HEK293T (cell line): ENCODE measurements at regions not wholly inside any gene's neighbourhood (a gene's known extent, or its start where the extent isn't known, plus 50 kb on each side); places are given as distances from the start of the nearest gene placed in this dataset.

Experiments
- CTCF ChIA-PET: fragments of 350-600 bp; formaldehyde crosslinking; extraction: SDS; loops from one replicate; lab custom pipeline; 2021; ENCODE audit warnings: antibody characterized with exemption, inconsistent platforms; lab: Yijun Ruan, JAX
- POLR2A ChIA-PET: fragments of 350-600 bp; formaldehyde crosslinking; extraction: SDS; loops from one replicate; lab custom pipeline; 2020; ENCODE audit warnings: antibody characterized with exemption, inconsistent platforms; lab: Yijun Ruan, JAX
- DNase-seq: peaks from one replicate; pipeline ENCODE4 v3.0.0; 2012; ENCODE audit warnings: mixed read lengths; ENCODE audit errors: extremely low spot score
- ARNT ChIP-seq: fragments of 450-650 bp; IDR thresholded peaks from 2 replicates; pipeline ENCODE4 v1.6.1; 2017; ENCODE audit warnings: mild to moderate bottlenecking
- BHLHE40 ChIP-seq: fragments of 450-650 bp; IDR thresholded peaks from 2 replicates; pipeline ENCODE4 v1.6.1; 2016; ENCODE audit warnings: mild to moderate bottlenecking, moderate library complexity, borderline replicate concordance
- CTBP1 ChIP-seq: fragments of 450-650 bp; IDR thresholded peaks from 2 replicates; pipeline ENCODE4 v1.6.1; 2016; ENCODE audit warnings: borderline replicate concordance
- ELF4 ChIP-seq: fragments of 450-650 bp; IDR thresholded peaks from 2 replicates; pipeline ENCODE4 v1.6.1; 2017; ENCODE audit warnings: antibody characterized with exemption
- FOXA1 ChIP-seq: fragments of 450-650 bp; IDR thresholded peaks from 2 replicates; pipeline ENCODE4 v1.6.1; 2016; ENCODE audit warnings: mild to moderate bottlenecking
- FOXK2 ChIP-seq: fragments of 450-650 bp; IDR thresholded peaks from 2 replicates; pipeline ENCODE4 v1.6.1; 2016; ENCODE audit warnings: mild to moderate bottlenecking
- FOXM1 ChIP-seq: fragments of 450-650 bp; IDR thresholded peaks from 2 replicates; pipeline ENCODE4 v1.6.1; 2017; ENCODE audit warnings: mild to moderate bottlenecking, borderline replicate concordance
- HDGF ChIP-seq: fragments of 450-650 bp; IDR thresholded peaks from 2 replicates; pipeline ENCODE4 v1.6.1; 2017; ENCODE audit warnings: antibody characterized with exemption, borderline replicate concordance
- L3MBTL2 ChIP-seq: fragments of 450-650 bp; conservative IDR thresholded peaks from 2 replicates; pipeline ENCODE4 v1.6.1; 2016; ENCODE audit warnings: mild to moderate bottlenecking
- LEF1 ChIP-seq: fragments of 450-650 bp; IDR thresholded peaks from 2 replicates; pipeline ENCODE4 v1.6.1; 2017; ENCODE audit warnings: mild to moderate bottlenecking, borderline replicate concordance
- NFRKB ChIP-seq: fragments of 450-650 bp; IDR thresholded peaks from 2 replicates; pipeline ENCODE4 v1.6.1; 2016; ENCODE audit warnings: mild to moderate bottlenecking, moderate library complexity
- PKNOX1 ChIP-seq: fragments of 450-650 bp; IDR thresholded peaks from 2 replicates; pipeline ENCODE4 v1.6.1; 2016
- SP1 ChIP-seq: fragments of 450-650 bp; IDR thresholded peaks from 2 replicates; pipeline ENCODE4 v1.6.1; 2017
- SUZ12 ChIP-seq: fragments of 450-650 bp; IDR thresholded peaks from 2 replicates; pipeline ENCODE4 v1.6.1; 2016; ENCODE audit warnings: mild to moderate bottlenecking
- TARDBP ChIP-seq: fragments of 450-650 bp; IDR thresholded peaks from 2 replicates; pipeline ENCODE4 v1.6.1; 2016
- ZNF384 ChIP-seq: fragments of 450-650 bp; IDR thresholded peaks from 2 replicates; pipeline ENCODE4 v1.6.1; 2016

DNA sequence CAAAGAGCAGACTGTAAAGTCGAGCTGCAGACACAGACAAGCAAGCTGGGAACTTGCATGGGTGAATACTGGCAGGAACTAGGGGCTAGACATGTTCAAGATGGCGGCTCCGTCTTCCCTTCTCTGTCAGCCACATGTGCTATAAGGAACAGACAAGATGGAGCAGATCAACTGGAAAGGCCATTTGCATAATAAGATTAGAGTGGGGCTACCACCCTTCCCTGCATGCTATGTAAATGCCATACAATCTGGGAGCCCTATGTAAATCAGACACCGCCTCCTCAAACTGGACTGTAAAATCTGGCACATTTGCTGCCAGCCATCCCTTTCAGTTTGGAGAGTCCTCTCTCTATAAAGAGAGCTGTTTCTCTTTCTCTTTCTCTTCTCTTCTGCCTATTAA is 640.1 kb upstream of the CDH8 start:
- CTCF ChIA-PET, result no interaction called here
- POLR2A ChIA-PET, result no interaction called here
- no peak for TF ChIP-seq LEF1
- TF ChIP-seq TARDBP, result no peak
- no peak for TF ChIP-seq SP1
- TF ChIP-seq ELF4, result no peak
- no peak for TF ChIP-seq L3MBTL2
- no peak for TF ChIP-seq CTBP1
- no peak for DNase-seq

DNA sequence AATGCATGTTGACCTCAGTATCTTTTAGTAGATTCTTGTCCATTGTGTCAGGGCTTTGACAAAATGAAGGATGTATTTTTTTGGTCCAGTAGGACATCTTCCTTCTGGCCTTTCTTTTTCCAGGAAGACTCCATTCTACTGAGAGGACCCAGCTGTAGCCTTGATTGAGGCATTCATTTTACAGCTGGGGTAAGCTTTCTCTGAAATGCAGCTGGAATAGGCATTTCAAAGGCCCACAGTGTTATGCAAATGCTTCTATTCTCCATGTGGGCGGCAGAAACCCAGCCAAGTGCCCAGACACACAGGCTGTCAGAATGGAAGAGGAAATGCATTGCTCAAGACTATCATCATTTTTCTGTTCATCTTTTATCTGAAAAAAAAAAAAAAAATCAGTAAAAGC is 629.0 kb upstream of the CDH8 start:
- no peak for DNase-seq
- no peak for TF ChIP-seq NFRKB
- no peak for TF ChIP-seq ELF4
- no peak for TF ChIP-seq FOXK2
- TF ChIP-seq BHLHE40, result no peak
- no peak for TF ChIP-seq FOXA1
- TF ChIP-seq CTBP1, result no peak
- TF ChIP-seq FOXM1, result no peak
- TF ChIP-seq ZNF384, result no peak
- no peak for TF ChIP-seq SP1
- no peak for TF ChIP-seq LEF1
- TF ChIP-seq L3MBTL2, result no peak
- TF ChIP-seq TARDBP, result no peak
- ChIA-PET CTCF (no interaction called here), POLR2A (no interaction called here)

GRCh38 chr16:62664566-62664965 is 628.3 kb upstream of the CDH8 start:
- TF ChIP-seq FOXA1 (no peak), ZNF384 (no peak), ARNT (no peak), FOXM1 (no peak), L3MBTL2 (no peak), ELF4 (no peak), PKNOX1 (no peak), TARDBP (no peak), NFRKB (no peak), CTBP1 (no peak), SUZ12 (no peak), FOXK2 (no peak), LEF1 (no peak), SP1 (no peak), BHLHE40 (no peak), HDGF (no peak)
- POLR2A ChIA-PET, result no interaction called here
- no peak for DNase-seq
- CTCF ChIA-PET, result no interaction called here

- no peak for DNase-seq
- CTCF ChIA-PET, result no interaction called here
- TF ChIP-seq PKNOX1 (no peak), L3MBTL2 (no peak), NFRKB (no peak), TARDBP (no peak), CTBP1 (no peak), FOXK2 (no peak), LEF1 (no peak), FOXA1 (no peak), SUZ12 (no peak), HDGF (no peak), ARNT (no peak), FOXM1 (no peak), ELF4 (no peak), ZNF384 (no peak), SP1 (no peak), BHLHE40 (no peak)
- POLR2A ChIA-PET, result no interaction called here
Observed at GRCh38 chr16:62661435-62661834, 625.2 kb upstream of the CDH8 start.

GRCh38 chr16:62657116-62657515 is 620.9 kb upstream of the CDH8 start:
- ChIA-PET CTCF (no interaction called here), POLR2A (no interaction called here)
- no peak for DNase-seq
- TF ChIP-seq FOXK2 (no peak), NFRKB (no peak), L3MBTL2 (no peak), FOXA1 (no peak), LEF1 (no peak), BHLHE40 (no peak), HDGF (no peak), SUZ12 (no peak), CTBP1 (no peak), PKNOX1 (no peak), ARNT (no peak), ZNF384 (no peak), FOXM1 (no peak), SP1 (no peak), TARDBP (no peak), ELF4 (no peak)

DNA sequence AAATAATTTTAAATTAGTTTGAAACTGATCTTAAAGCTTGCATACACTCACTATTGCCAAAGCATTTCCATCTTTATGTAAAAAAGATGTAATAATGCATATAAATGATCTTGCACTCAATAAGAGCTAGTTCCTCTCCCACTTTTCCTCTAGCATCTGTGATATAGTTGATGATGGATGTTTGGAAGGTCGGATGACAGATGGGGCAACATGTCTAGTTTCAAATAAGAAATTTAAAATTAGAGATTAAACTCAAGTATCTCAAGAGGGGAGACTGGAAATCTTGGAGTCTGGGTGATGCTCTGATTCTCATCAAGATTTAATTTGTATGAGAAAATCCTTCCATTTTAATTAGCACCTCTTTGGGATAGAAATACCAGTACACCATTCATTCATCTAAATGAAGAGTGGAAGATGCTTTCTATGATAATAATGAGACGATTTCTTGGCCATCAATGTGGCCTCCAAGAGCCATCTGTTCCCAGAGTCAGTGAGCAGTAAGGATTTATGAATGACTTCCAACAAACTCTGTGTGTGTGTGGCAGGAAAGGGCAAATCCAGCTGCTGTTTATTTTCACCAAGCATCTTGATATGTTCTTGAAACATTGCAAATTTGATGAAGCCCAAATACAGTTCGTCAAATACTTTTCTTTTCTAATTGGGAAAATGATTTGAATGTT is 616.3 kb upstream of the CDH8 start:
- ChIA-PET POLR2A (no interaction called here), CTCF (no interaction called here)
- DNase-seq, result no peak
- TF ChIP-seq HDGF (no peak), PKNOX1 (no peak), SP1 (no peak), FOXM1 (no peak), CTBP1 (no peak)
